SK-N-SH (cell line): ENCODE measurements at regions not wholly inside any gene's neighbourhood (a gene's known extent, or its start where the extent isn't known, plus 50 kb on each side); places are given as distances from the start of the nearest gene placed in this dataset.

ENCODE experiments used
- CTCF ChIA-PET: fragments of 300-600, 350-600 bp; formaldehyde crosslinking; extraction: SDS; loops from one replicate; lab custom pipeline; 2021; lab: Yijun Ruan, JAX
- POLR2A ChIA-PET: fragments of 350-600 bp; sonication (Branson Sonifier 250); formaldehyde crosslinking; extraction: SDS; loops from one replicate; lab custom pipeline; 2020; ENCODE audit warnings: antibody characterized with exemption, inconsistent platforms; lab: Yijun Ruan, JAX
- DNase-seq: peaks from one replicate; pipeline ENCODE4 v3.0.0; 2012
- H2AFZ ChIP-seq: fragments of 200-600 bp; sonication (generic); 2 replicates; pipeline ENCODE4 v1.8.1; 2016; ENCODE audit warnings: antibody characterized with exemption, mild to moderate bottlenecking, low read depth
- H3F3A ChIP-seq: fragments of 200-600 bp; sonication (generic); replicated peaks from 2 replicates; pipeline ENCODE3; 2016; ENCODE audit warnings: antibody characterized with exemption, mild to moderate bottlenecking; ENCODE audit not compliant: insufficient read depth
- H3K27ac ChIP-seq, 2 experiments: fragments of 200-500 bp in 1 of 2; fragments of 200-600 bp in 1 of 2; sonication (Bioruptor generic) in 1 of 2; sonication (generic), shearing (Covaris generic) in 1 of 2; 2 replicates each; pipeline versions ENCODE4 v1.5.1 to v1.6.1; 2014 to 2016; ENCODE audit warnings: low read depth in 2 of 2, inconsistent platforms in 1 of 2, low read length in 1 of 2, mild to moderate bottlenecking in 1 of 2, mixed read lengths in 1 of 2
- H3K27me3 ChIP-seq: fragments of 200-600 bp; sonication (generic), shearing (Covaris generic); 2 replicates; pipeline ENCODE4 v1.6.1; 2016; ENCODE audit warnings: mixed run types; ENCODE audit not compliant: insufficient read depth
- H3K36me3 ChIP-seq, 2 experiments: fragments of 200-500 bp in 1 of 2; fragments of 200-600 bp in 1 of 2; sonication (Bioruptor generic) in 1 of 2; sonication (generic) in 1 of 2; replicated peaks in 1 of 2; 2 replicates each; pipeline versions ENCODE3 to v1.5.1; 2014 to 2016; ENCODE audit warnings: low read length in 1 of 2, mild to moderate bottlenecking in 1 of 2; ENCODE audit not compliant: insufficient read depth in 2 of 2, control insufficient read depth in 1 of 2
- H3K4me1 ChIP-seq, 2 experiments: fragments of 200-500 bp in 1 of 2; fragments of 200-600 bp in 1 of 2; sonication (Bioruptor generic) in 1 of 2; sonication (generic), shearing (Covaris generic) in 1 of 2; 2 replicates each; pipeline versions ENCODE4 v1.5.1 to v1.6.1; 2014 to 2016; ENCODE audit warnings: low read depth in 1 of 2, low read length in 1 of 2, mixed run types in 1 of 2; ENCODE audit not compliant: insufficient read depth in 2 of 2, control insufficient read depth in 1 of 2
- H3K4me2 ChIP-seq: fragments of 200-600 bp; sonication (generic), shearing (Covaris generic); 2 replicates; pipeline ENCODE4 v1.6.1; 2017; ENCODE audit warnings: mixed run types
- H3K4me3 ChIP-seq, 2 experiments: fragments of 200-500 bp in 1 of 2; fragments of 200-600 bp in 1 of 2; sonication (Bioruptor generic) in 1 of 2; sonication (generic), shearing (Covaris generic) in 1 of 2; 2 replicates each; pipeline versions ENCODE4 v1.5.1 to v1.8.1; 2014 to 2016; ENCODE audit warnings: low read depth in 2 of 2, inconsistent platforms in 1 of 2, low read length in 1 of 2, mild to moderate bottlenecking in 1 of 2, mixed read lengths in 1 of 2, moderate library complexity in 1 of 2
- H3K79me2 ChIP-seq: fragments of 200-600 bp; sonication (generic); 2 replicates; pipeline ENCODE4 v1.8.1; 2017; ENCODE audit warnings: mild to moderate bottlenecking; ENCODE audit not compliant: insufficient read depth
- H3K9ac ChIP-seq: fragments of 200-600 bp; sonication (generic); 2 replicates; pipeline ENCODE4 v1.6.1; 2017; ENCODE audit warnings: mixed run types
- H3K9me2 ChIP-seq: fragments of 200-600 bp; sonication (generic); 2 replicates; pipeline ENCODE4 v1.6.1; 2017; ENCODE audit warnings: mixed run types
- H3K9me3 ChIP-seq: fragments of 200-600 bp; sonication (generic); 2 replicates; pipeline ENCODE4 v1.6.1; 2017; ENCODE audit warnings: mixed run types, mild to moderate bottlenecking, moderate library complexity
- H4K20me1 ChIP-seq: fragments of 200-600 bp; sonication (generic); 2 replicates; pipeline ENCODE4 v1.6.1; 2017; ENCODE audit warnings: mild to moderate bottlenecking, mixed run types; ENCODE audit not compliant: insufficient read depth
- CHD2 ChIP-seq: fragments of 150-350 bp; IDR thresholded peaks from 2 replicates; pipeline ENCODE4 v1.6.1; 2018; ENCODE audit warnings: low read length; ENCODE audit not compliant: partially characterized antibody
- EP300 ChIP-seq, 2 experiments: IDR thresholded peaks; 2 replicates each; pipeline versions ENCODE4 v1.4.0 to v1.6.1; 2012; ENCODE audit warnings: borderline replicate concordance in 1 of 2, low read depth in 1 of 2, low read length in 1 of 2
- FOSL2 ChIP-seq: IDR thresholded peaks from 2 replicates; pipeline ENCODE4 v1.4.0; 2012; ENCODE audit warnings: low read depth, mild to moderate bottlenecking, moderate library complexity, borderline replicate concordance
- FOXM1 ChIP-seq: IDR thresholded peaks from 2 replicates; pipeline ENCODE4 v1.4.0; 2012; ENCODE audit warnings: low read depth, mild to moderate bottlenecking
- MEF2A ChIP-seq: IDR thresholded peaks from 2 replicates; pipeline ENCODE4 v1.4.0; 2012; ENCODE audit warnings: low read depth, borderline replicate concordance
- NRF1 ChIP-seq: IDR thresholded peaks from 2 replicates; pipeline ENCODE4 v1.6.1; 2012; ENCODE audit warnings: low read depth, mild to moderate bottlenecking, low read length
- POLR2AphosphoS5 ChIP-seq: IDR thresholded peaks from 2 replicates; pipeline ENCODE4 v1.6.1; 2012; ENCODE audit warnings: low read depth, low read length
- RAD21 ChIP-seq: IDR thresholded peaks from 2 replicates; pipeline ENCODE4 v1.6.1; 2012; ENCODE audit warnings: mild to moderate bottlenecking, low read length
- SMC3 ChIP-seq: IDR thresholded peaks from 2 replicates; pipeline ENCODE4 v1.6.1; 2012; ENCODE audit warnings: low read depth, low read length, improper control_type of control experiment
- TAF1 ChIP-seq: IDR thresholded peaks from 2 replicates; pipeline ENCODE4 v1.6.1; 2012; ENCODE audit warnings: low read depth, mild to moderate bottlenecking, low read length, moderate library complexity, borderline replicate concordance
- TEAD4 ChIP-seq: IDR thresholded peaks from 2 replicates; pipeline ENCODE4 v1.4.0; 2012; ENCODE audit warnings: mild to moderate bottlenecking, borderline replicate concordance; ENCODE audit not compliant: insufficient read depth
- YY1 ChIP-seq: IDR thresholded peaks from 2 replicates; pipeline ENCODE4 v1.4.0; 2012; ENCODE audit warnings: low read depth, mild to moderate bottlenecking
- TF ChIP-seq, protein P1 (sequence below): IDR thresholded peaks from 2 replicates; pipeline ENCODE4 v1.6.1; 2012; ENCODE audit warnings: mild to moderate bottlenecking, low read depth, low read length, moderate library complexity
- TF ChIP-seq, protein P2 (sequence below): fragments of 200-600 bp; sonication (generic); IDR thresholded peaks from 2 replicates; pipeline ENCODE4 v1.6.1; 2017; ENCODE audit warnings: antibody characterized with exemption, mild to moderate bottlenecking, moderate library complexity
- TF ChIP-seq, protein P3 (sequence below): IDR thresholded peaks from 2 replicates; pipeline ENCODE4 v1.4.0; 2012; ENCODE audit warnings: low read depth, borderline replicate concordance
- TF ChIP-seq, protein P4 (sequence below): IDR thresholded peaks from 2 replicates; pipeline ENCODE4 v1.4.0; 2012; ENCODE audit warnings: low read depth
- TF ChIP-seq, protein P5 (sequence below): fragments of 150-350 bp; IDR thresholded peaks from 2 replicates; pipeline ENCODE4 v1.6.1; 2017; ENCODE audit warnings: antibody characterized with exemption, low read length, low read depth, borderline replicate concordance

DNA sequence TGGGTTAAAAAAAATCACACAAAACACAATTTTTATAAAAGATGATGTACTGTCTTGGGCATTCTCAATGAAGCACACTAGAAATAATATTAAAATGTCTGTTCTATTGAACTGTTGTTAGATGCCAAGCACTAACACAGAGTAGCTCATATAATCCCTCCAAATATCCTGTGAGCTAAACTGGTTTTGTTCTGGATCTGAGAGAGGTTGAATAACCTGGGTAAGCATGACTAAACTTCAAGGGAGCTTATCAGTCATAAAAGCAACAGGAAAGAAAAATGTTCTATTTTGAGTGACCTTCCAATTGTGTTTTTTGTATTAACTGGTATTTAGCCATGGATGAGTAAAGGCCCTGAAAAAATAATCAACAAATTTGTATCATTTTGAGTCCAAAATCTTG, 175.3 kb downstream of the SMC2 start:
- POLR2A ChIA-PET, result no interaction called here
- no peak for DNase-seq
- no peaks in the 10 kb centered on the region for H3K9me2 ChIP-seq

More for the DNA sequence above, 175.3 kb downstream of the SMC2 start:
- no peaks in the 10 kb centered on the region for H3K9me3 ChIP-seq
- CTCF ChIA-PET, result no interaction called here
- H2AFZ ChIP-seq, result no peak overlapping the region
- H3F3A ChIP-seq, result no peaks in the 10 kb centered on the region
- H3K9ac ChIP-seq, result no peak overlapping the region
- no peak for TF ChIP-seq NRF1
- TF ChIP-seq, protein P1, sequence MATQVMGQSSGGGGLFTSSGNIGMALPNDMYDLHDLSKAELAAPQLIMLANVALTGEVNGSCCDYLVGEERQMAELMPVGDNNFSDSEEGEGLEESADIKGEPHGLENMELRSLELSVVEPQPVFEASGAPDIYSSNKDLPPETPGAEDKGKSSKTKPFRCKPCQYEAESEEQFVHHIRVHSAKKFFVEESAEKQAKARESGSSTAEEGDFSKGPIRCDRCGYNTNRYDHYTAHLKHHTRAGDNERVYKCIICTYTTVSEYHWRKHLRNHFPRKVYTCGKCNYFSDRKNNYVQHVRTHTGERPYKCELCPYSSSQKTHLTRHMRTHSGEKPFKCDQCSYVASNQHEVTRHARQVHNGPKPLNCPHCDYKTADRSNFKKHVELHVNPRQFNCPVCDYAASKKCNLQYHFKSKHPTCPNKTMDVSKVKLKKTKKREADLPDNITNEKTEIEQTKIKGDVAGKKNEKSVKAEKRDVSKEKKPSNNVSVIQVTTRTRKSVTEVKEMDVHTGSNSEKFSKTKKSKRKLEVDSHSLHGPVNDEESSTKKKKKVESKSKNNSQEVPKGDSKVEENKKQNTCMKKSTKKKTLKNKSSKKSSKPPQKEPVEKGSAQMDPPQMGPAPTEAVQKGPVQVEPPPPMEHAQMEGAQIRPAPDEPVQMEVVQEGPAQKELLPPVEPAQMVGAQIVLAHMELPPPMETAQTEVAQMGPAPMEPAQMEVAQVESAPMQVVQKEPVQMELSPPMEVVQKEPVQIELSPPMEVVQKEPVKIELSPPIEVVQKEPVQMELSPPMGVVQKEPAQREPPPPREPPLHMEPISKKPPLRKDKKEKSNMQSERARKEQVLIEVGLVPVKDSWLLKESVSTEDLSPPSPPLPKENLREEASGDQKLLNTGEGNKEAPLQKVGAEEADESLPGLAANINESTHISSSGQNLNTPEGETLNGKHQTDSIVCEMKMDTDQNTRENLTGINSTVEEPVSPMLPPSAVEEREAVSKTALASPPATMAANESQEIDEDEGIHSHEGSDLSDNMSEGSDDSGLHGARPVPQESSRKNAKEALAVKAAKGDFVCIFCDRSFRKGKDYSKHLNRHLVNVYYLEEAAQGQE, result no peak
- no peak for TF ChIP-seq TAF1
- TF ChIP-seq, protein P2, sequence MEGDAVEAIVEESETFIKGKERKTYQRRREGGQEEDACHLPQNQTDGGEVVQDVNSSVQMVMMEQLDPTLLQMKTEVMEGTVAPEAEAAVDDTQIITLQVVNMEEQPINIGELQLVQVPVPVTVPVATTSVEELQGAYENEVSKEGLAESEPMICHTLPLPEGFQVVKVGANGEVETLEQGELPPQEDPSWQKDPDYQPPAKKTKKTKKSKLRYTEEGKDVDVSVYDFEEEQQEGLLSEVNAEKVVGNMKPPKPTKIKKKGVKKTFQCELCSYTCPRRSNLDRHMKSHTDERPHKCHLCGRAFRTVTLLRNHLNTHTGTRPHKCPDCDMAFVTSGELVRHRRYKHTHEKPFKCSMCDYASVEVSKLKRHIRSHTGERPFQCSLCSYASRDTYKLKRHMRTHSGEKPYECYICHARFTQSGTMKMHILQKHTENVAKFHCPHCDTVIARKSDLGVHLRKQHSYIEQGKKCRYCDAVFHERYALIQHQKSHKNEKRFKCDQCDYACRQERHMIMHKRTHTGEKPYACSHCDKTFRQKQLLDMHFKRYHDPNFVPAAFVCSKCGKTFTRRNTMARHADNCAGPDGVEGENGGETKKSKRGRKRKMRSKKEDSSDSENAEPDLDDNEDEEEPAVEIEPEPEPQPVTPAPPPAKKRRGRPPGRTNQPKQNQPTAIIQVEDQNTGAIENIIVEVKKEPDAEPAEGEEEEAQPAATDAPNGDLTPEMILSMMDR, result no peak
- no peak for TF ChIP-seq YY1
- no peak for TF ChIP-seq FOXM1
- TF ChIP-seq, protein P3, sequence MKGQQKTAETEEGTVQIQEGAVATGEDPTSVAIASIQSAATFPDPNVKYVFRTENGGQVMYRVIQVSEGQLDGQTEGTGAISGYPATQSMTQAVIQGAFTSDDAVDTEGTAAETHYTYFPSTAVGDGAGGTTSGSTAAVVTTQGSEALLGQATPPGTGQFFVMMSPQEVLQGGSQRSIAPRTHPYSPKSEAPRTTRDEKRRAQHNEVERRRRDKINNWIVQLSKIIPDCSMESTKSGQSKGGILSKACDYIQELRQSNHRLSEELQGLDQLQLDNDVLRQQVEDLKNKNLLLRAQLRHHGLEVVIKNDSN, result no peak
- TF ChIP-seq RAD21, result no peak
- no peak for TF ChIP-seq MEF2A
- no peak for TF ChIP-seq SMC3
- TF ChIP-seq CHD2, result no peak
- no peak for TF ChIP-seq EP300 (IDR thresholded peaks at IDR 0.05; ENCODE audit: borderline replicate concordance in 1 of 2, low read depth in 1 of 2, low read length in 1 of 2)
- TF ChIP-seq, protein P4, sequence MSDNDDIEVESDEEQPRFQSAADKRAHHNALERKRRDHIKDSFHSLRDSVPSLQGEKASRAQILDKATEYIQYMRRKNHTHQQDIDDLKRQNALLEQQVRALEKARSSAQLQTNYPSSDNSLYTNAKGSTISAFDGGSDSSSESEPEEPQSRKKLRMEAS, result no peak
- TF ChIP-seq, protein P5, sequence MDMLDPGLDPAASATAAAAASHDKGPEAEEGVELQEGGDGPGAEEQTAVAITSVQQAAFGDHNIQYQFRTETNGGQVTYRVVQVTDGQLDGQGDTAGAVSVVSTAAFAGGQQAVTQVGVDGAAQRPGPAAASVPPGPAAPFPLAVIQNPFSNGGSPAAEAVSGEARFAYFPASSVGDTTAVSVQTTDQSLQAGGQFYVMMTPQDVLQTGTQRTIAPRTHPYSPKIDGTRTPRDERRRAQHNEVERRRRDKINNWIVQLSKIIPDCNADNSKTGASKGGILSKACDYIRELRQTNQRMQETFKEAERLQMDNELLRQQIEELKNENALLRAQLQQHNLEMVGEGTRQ, result no peak
- no peak for TF ChIP-seq POLR2AphosphoS5
- TF ChIP-seq FOSL2, result no peak
- no peak for TF ChIP-seq TEAD4
- no peak overlapping the region for H3K4me3 ChIP-seq
- no peaks in the 10 kb centered on the region for H4K20me1 ChIP-seq
- no peak overlapping the region for H3K27ac ChIP-seq
- no peaks in the 10 kb centered on the region for H3K36me3 ChIP-seq
- no peaks in the 10 kb centered on the region for H3K27me3 ChIP-seq
- no peaks in the 10 kb centered on the region for H3K4me1 ChIP-seq
- no peak overlapping the region for H3K4me2 ChIP-seq
- H3K79me2 ChIP-seq, result no peaks in the 10 kb centered on the region
